Dedifferentiated amniotic fluid mesenchymal stem cell (primary cell): ENCODE measurements at regions not wholly inside any gene's neighbourhood (a gene's known extent, or its start where the extent isn't known, plus 50 kb on each side); places are given as distances from the start of the nearest gene placed in this dataset.

Source experiments
- DNase-seq: peaks from one replicate; pipeline ENCODE4 v3.0.0-alpha.2; 2016; ENCODE audit errors: extremely low spot score

DNA sequence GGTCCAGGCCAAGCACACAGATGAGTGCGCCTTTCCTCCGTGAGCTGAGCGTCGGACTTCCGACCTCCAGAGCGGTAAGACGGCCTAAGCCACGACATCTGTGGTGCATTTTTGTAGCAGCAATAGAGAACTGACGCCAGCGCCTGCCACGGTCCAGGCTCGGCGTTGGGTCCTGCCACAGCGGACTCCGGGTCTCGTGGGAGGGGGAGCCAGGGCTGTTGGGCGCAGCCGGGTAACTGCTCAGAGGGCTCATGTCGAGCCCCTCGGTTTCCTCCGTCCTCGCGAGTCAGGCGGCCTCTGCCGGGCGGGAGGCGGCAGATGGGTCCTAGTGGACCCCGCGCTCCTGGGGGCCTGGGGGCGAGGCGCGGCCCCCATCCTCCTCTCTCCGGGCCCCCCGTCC is 216.1 kb downstream of the QKI start:
- no peak for DNase-seq

DNA sequence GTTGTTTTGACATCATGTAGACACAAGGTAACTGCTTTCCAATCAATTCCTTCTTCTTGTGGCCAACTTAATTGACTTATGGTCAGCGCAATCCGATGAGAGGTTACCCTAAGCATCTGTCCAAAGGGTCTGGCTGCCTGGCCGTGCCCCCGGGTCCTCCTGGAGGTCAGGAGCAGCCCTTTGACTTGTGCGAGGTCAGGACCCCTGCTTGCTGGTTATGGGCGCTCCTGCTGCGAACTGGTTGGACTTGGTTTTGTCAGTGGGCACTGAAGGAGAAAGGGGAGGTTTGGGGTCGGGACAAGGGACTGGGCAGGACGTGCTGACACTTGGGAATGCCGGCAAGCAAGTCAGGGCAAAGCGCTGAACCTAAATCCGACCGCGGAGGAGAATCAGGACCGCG is 215.6 kb downstream of the QKI start:
- DNase-seq = no peak
